UCSD-AML1 (cell line): ENCODE measurements at regions not wholly inside any gene's neighbourhood (a gene's known extent, or its start where the extent isn't known, plus 50 kb on each side); places are given as distances from the start of the nearest gene placed in this dataset.

ENCODE experiments used
- DNase-seq: peaks from one replicate; lab custom pipeline; 2025; ENCODE audit not compliant: unreplicated experiment; lab: John Stamatoyannopoulos, UW

GRCh38 chr14:61110316-61111082 lies 129.5 kb downstream of the SLC38A6 start:
- no peak for DNase-seq

DNA sequence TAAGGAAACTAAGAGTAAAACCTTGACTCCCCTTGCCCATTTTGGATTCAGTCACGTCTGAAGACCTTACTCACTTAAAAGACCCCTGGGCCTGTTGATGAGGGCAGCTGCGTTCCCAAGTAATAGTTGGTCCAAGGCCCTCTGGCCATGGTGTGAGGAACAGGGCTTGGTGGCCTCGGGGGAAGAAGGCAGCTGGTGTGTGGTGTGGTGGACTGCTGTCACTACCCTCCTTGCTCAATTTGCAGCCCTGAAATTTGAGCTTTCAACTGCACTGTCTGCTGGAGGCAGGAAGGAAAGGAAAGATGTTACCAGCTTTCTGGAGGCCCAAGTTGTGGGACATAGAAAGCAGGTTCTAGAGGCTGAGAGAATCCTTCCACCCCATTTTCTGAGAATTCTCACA lies 128.2 kb downstream of the SLC38A6 start:
- DNase-seq = no peak

- DNase-seq = no peak
Observed at GRCh38 chr14:61108496-61109141, 127.6 kb downstream of the SLC38A6 start.

DNA sequence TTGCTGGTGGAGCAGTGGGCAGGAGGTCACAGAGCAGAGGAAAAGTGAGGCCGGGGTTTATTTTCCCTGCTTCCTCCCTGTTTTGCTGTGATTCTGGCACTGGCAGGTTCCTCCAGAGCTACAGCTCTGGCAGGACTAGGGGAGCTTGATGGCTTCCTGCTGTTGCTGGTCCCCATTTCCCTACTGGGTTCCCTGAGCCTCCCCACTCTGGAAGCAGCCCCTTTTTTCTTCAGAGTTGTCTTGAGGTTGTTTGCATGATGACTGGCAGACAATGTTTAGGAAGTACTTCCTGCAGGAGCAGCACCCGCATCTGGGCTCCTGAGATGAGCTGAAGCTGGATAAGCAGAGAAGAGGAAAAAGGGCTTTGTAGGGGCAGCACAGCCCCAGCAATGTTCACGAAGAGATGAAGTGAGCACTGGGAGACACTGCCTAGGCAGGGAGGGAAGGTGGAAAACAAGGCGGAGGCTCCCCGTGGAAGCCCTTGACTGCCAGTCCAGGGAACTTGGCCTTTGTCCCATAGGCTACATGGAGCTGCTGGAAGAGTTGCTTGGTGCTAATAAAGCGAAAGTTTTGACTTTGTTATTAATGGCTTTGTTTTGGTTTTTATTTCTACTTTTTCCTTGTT lies 126.9 kb downstream of the SLC38A6 start:
- no peak for DNase-seq

DNA sequence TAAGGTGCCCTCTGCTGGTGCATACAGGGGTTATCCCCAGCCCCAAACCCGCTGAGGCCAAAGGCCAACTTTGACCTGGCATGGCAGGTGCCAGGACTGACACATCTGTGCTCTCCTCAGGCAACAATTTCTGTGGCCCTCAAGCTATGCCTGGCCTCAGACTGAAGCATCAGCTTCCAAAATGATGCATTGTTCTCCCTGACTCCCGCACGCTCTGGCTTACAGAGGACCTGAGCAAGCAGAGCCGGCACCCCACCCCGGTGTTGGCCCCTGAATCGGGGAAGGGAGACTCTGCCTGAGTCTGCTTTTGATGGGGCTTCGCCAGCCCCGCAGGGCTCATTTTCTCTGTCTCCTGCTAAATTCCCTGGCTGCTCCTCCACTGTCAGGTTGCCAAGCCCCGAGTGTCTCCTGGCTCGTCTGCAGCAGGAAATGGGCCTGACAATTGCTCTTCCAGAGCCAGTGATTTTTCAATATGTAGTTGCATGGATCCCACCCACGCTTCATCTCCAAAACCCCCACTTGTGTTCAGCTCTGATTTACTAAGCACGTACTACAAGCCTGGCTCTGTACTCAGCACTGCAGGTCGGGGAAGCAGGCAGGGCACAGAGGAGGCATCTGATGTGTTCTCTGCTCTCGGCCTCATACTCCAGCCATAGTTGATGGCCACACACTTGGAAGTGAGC lies 126.1 kb downstream of the SLC38A6 start:
- no peak for DNase-seq

DNA sequence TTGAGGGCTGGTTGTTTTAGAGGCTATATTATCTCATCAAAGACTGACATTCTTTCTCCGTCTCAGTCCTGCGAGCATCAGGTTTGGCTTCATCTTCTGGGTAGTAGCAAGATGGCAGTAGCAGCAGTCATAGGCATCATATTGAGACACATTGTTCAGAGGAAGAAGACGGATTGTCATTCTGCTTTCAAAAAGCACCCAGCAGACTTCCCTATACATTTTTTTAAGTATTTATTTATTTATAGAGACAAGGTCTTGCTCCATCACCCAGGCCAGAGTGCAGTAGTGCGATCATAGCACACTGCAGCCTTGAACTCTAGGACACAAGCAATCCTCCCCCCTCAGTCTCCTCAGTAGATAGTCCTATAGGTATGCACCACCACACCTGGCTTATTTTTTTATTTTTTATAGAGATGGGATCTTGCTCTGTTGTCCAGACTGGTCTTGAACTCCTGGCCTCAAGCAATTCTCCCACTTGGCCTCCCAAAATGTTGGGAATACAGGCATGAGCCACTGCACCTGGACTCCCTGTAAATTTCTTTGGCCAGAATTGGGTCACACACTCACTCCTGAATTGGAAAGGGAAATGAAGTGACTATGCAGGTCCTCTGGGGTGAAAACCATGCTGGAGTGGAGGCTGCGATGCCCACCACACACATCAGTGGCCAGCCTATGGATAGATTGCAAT lies 125.4 kb downstream of the SLC38A6 start:
- DNase-seq = no peak

DNA sequence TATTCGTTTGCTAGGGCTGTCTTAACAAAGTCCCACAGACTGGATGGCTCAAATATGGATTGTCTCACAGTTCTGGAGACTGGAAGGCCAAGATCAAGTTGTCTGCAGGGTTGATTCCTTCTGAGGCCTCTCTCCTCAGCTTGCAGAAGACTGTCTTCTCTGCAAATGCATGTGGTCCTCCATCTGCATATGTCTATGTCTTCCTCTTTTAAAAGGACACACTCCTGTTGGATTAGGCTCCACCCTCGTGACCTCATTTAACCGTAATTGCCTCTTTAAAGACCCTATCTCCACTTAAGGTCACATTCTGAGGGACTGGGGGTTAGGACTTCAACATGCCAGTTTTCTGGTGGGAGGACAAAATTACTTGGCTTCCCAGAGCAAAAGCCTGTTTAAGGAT lies 123.3 kb downstream of the SLC38A6 start:
- no peak for DNase-seq

- DNase-seq = peak; percentile 44
Observed at GRCh38 chr14:61103541-61104339, 122.7 kb downstream of the SLC38A6 start.

DNA sequence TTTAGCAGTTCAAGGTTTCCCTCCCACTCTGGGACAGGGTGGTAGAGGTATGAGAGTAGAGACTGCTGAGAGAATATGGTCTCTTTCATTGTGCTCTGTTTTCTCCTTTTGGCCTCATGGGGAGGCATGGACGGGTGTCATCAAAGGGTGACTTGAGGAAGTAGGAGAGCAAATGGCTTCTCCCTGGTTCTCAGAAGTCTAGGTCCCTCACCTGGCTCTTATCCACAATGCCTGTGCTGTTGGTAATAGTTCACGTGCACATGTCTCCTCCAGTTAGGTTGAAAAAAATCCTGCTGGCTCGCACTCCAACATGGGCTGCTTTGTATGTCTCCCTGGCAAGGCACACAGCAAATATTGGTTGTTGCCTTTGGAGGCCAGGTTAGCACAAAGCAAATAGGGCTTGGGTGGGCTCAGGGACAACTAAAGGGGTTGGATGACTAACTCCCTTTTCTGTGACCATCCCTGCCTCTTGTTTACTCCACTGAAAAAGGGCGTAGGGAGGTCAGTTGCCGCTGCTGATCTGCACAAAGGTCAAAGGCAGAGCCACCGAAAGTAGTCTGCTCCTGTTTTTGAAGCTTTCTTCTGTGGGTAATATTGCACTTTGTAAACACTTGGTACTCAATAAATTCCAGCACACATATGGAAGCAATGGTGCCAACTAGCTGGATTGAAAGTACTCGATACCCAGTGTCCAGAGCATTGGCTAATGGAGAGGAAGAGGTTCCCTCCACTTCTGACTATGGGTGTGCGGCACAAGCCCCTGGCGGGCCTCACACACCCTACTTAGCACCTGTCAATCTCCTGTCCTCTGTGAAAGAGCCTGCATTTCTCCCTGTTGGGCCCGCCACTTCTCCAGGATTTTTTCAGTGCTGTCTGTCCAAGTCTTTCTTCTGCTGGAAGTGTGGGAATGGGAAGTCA lies 121.8 kb downstream of the SLC38A6 start:
- DNase-seq = no peak
